SK-N-SH treated with all-trans-retinoic acid at 6 μM for 48 hours (cell line): ENCODE measurements at regions not wholly inside any gene's neighbourhood (a gene's known extent, or its start where the extent isn't known, plus 50 kb on each side); places are given as distances from the start of the nearest gene placed in this dataset.

Source experiments
- ATAC-seq: fragments of 200-7000 bp; cut with Tn5 transposase; 3 replicates; pipeline ENCODE4 v1.9.1; 2020; ENCODE audit warnings: mild to moderate bottlenecking, moderate library complexity
- CREB5 ChIP-seq: fragments of 250-450 bp; sonication (Bioruptor Pico); IDR thresholded peaks from 2 replicates; pipeline ENCODE4 v1.5.1; 2020; ENCODE audit warnings: low read depth, mild to moderate bottlenecking, moderate library complexity
- CSDC2 ChIP-seq: fragments of 250-450 bp; sonication (Bioruptor Pico); IDR thresholded peaks from 2 replicates; pipeline ENCODE4 v1.5.0; 2020; ENCODE audit warnings: mild to moderate bottlenecking, moderate library complexity
- CSRNP3 ChIP-seq: fragments of 250-450 bp; sonication (Bioruptor Pico); IDR thresholded peaks from 2 replicates; pipeline ENCODE4 v1.5.1; 2021; ENCODE audit warnings: mild to moderate bottlenecking, moderate library complexity
- ESRRG ChIP-seq: fragments of 250-450 bp; sonication (Bioruptor Pico); IDR thresholded peaks from 2 replicates; pipeline ENCODE4 v1.6.1; 2021; ENCODE audit warnings: mild to moderate bottlenecking
- ISL1 ChIP-seq: fragments of 250-450 bp; sonication (Bioruptor Pico); IDR thresholded peaks from 2 replicates; pipeline ENCODE4 v2.1.2; 2022; ENCODE audit warnings: mild to moderate bottlenecking, moderate library complexity
- OSR1 ChIP-seq: fragments of 250-450 bp; sonication (Bioruptor Pico); IDR thresholded peaks from 2 replicates; pipeline ENCODE4 v1.8.0; 2022; ENCODE audit warnings: moderate library complexity, mild to moderate bottlenecking, inconsistent platforms
- PATZ1 ChIP-seq: fragments of 250-450 bp; sonication (Bioruptor Pico); IDR thresholded peaks from 2 replicates; pipeline ENCODE4 v1.8.0; 2020; ENCODE audit warnings: mild to moderate bottlenecking, moderate library complexity, borderline replicate concordance
- PPARA ChIP-seq: fragments of 250-450 bp; sonication (Bioruptor Pico); IDR thresholded peaks from 2 replicates; pipeline ENCODE4 v1.5.0; 2020; ENCODE audit warnings: mild to moderate bottlenecking, borderline replicate concordance
- SNAI2 ChIP-seq: fragments of 250-450 bp; sonication (Bioruptor Pico); IDR thresholded peaks from 2 replicates; pipeline ENCODE4 v1.5.0; 2020; ENCODE audit warnings: mild to moderate bottlenecking, moderate library complexity
- TCF4 ChIP-seq: fragments of 250-450 bp; sonication (Bioruptor Pico); IDR thresholded peaks from 2 replicates; pipeline ENCODE4 v1.8.0; 2021; ENCODE audit warnings: mild to moderate bottlenecking, moderate library complexity, borderline replicate concordance
- TSHZ2 ChIP-seq: fragments of 250-450 bp; sonication (Bioruptor Pico); IDR thresholded peaks from 2 replicates; pipeline ENCODE4 v1.5.0; 2020; ENCODE audit warnings: mild to moderate bottlenecking, moderate library complexity
- ZC3H10 ChIP-seq: fragments of 250-450 bp; sonication (Bioruptor Pico); IDR thresholded peaks from 2 replicates; pipeline ENCODE4 v1.5.1; 2021; ENCODE audit warnings: mild to moderate bottlenecking, moderate library complexity
- ZFP30 ChIP-seq: fragments of 450-650 bp; formaldehyde crosslinking; IDR thresholded peaks from 2 replicates; pipeline ENCODE4 v1.5.0; 2022; ENCODE audit warnings: mild to moderate bottlenecking, moderate library complexity
- ZNF565 ChIP-seq: fragments of 450-650 bp; formaldehyde crosslinking; conservative IDR thresholded peaks from 2 replicates; pipeline ENCODE4 v1.5.0; 2020; ENCODE audit warnings: low read depth, mild to moderate bottlenecking, moderate library complexity
- ZNF70 ChIP-seq: fragments of 450-650 bp; formaldehyde crosslinking; IDR thresholded peaks from 2 replicates; pipeline ENCODE4 v1.5.0; 2020; ENCODE audit warnings: mild to moderate bottlenecking, moderate library complexity

GRCh38 chr9:29740518-29740917 lies 2167.2 kb upstream of the C9orf72 start:
- TF ChIP-seq CSDC2 (CRISPR knock-in tag): no peak
- ATAC-seq: no peak

GRCh38 chr9:29741169-29741568 lies 2167.9 kb upstream of the C9orf72 start:
- TF ChIP-seq ZNF565 (CRISPR knock-in tag): no peak
- TF ChIP-seq ZFP30 (CRISPR knock-in tag): no peak
- TF ChIP-seq OSR1 (CRISPR knock-in tag): no peak
- no peak for TF ChIP-seq PATZ1 (CRISPR knock-in tag)
- TF ChIP-seq TSHZ2 (CRISPR knock-in tag): no peak
- no peak for TF ChIP-seq ZNF70 (CRISPR knock-in tag)
- no peak for TF ChIP-seq ISL1 (CRISPR knock-in tag)
- TF ChIP-seq ZC3H10 (CRISPR knock-in tag): no peak
- no peak for TF ChIP-seq CSDC2 (CRISPR knock-in tag)
- no peak for TF ChIP-seq PPARA (CRISPR knock-in tag)
- no peak for TF ChIP-seq CREB5 (CRISPR knock-in tag)
- no peak for TF ChIP-seq CSRNP3 (CRISPR knock-in tag)
- no peak for TF ChIP-seq TCF4 (CRISPR knock-in tag)
- TF ChIP-seq SNAI2 (CRISPR knock-in tag): no peak
- TF ChIP-seq ESRRG: no peak
- ATAC-seq: no peak

- ATAC-seq: peak; percentile 91
- no peak for TF ChIP-seq OSR1 (CRISPR knock-in tag)
- no peak for TF ChIP-seq SNAI2 (CRISPR knock-in tag)
- no peak for TF ChIP-seq ZNF565 (CRISPR knock-in tag)
- no peak for TF ChIP-seq TCF4 (CRISPR knock-in tag)
- no peak for TF ChIP-seq ZC3H10 (CRISPR knock-in tag)
- TF ChIP-seq ZFP30 (CRISPR knock-in tag): no peak
- TF ChIP-seq CREB5 (CRISPR knock-in tag): no peak
- TF ChIP-seq TSHZ2 (CRISPR knock-in tag): no peak
- TF ChIP-seq, all 23 proteins: peak for 0
Measured at GRCh38 chr9:29750062-29750461, 2176.8 kb upstream of the C9orf72 start.
